Left lung (tissue), 4 donors: ENCODE measurements at regions not wholly inside any gene's neighbourhood (a gene's known extent, or its start where the extent isn't known, plus 50 kb on each side); places are given as distances from the start of the nearest gene placed in this dataset.

ENCODE experiments used
- ATAC-seq: fragments of 200-7000 bp; cut with Tn5 transposase; one replicate; pipeline ENCODE4 v1.9.1; 2020; ENCODE audit warnings: moderate library complexity
- DNase-seq, 4 donors: peaks; one replicate each; pipeline ENCODE4 v3.0.0-alpha.2; 2013 to 2020
- H3K27ac ChIP-seq, 2 donors: fragments of 200-600 bp; sonication (generic) in 1 of 2; one replicate each; pipeline versions ENCODE4 v1.5.0 to v1.8.0; 2020 to 2021
- H3K27me3 ChIP-seq, 2 donors: fragments of 200-600 bp; sonication (generic) in 1 of 2; one replicate each; pipeline versions ENCODE4 v1.5.0 to v1.8.0; 2020 to 2021
- H3K36me3 ChIP-seq, 2 donors: fragments of 200-600 bp; sonication (generic) in 1 of 2; one replicate each; pipeline versions ENCODE4 v1.5.0 to v1.8.0; 2020 to 2021
- H3K4me1 ChIP-seq, 2 donors: fragments of 200-600 bp; one replicate each; pipeline ENCODE4 v1.8.0; 2021
- H3K4me3 ChIP-seq, 2 donors: fragments of 200-600 bp; sonication (generic) in 1 of 2; one replicate each; pipeline versions ENCODE4 v1.5.0 to v1.8.0; 2020 to 2021; ENCODE audit warnings: mild to moderate bottlenecking in 1 of 2
- H3K9me3 ChIP-seq, 2 donors: fragments of 200-600 bp; sonication (generic) in 1 of 2; one replicate each; pipeline versions ENCODE4 v1.5.0 to v1.8.0; 2020 to 2021
- CTCF ChIP-seq, 2 donors: fragments of 200-600 bp; sonication (generic) in 1 of 2; IDR thresholded peaks; one replicate each; pipeline versions ENCODE4 v1.5.0 to v1.8.0; 2021; ENCODE audit warnings: antibody characterized with exemption in 2 of 2
- intact Hi-C, 2 donors: fragments of 100-400 bp; cut with DNase I; formaldehyde crosslinking; loops; one replicate each; pipeline versions ENCODE4 v1.11.2 to v1.14.2; 2022
- donor health status: DM: no; HTN: yes; CAD: no.
- donor health status: DM: no; HTN: no; CAD: no.

- no peak for DNase-seq
- intact Hi-C loops = no loop called here
- no peak overlapping the region for H3K4me3 ChIP-seq
- H3K9me3 ChIP-seq = no peaks in the 10 kb centered on the region
- H3K4me1 ChIP-seq = no peaks in the 10 kb centered on the region
- H3K27ac ChIP-seq = no peak overlapping the region
- no peak for TF ChIP-seq CTCF (IDR thresholded peaks at IDR 0.05)
- no peaks in the 10 kb centered on the region for H3K27me3 ChIP-seq
- ATAC-seq = no peak
- no peaks in the 10 kb centered on the region for H3K36me3 ChIP-seq
These were observed 64.9 kb downstream of the CD2 start for GRCh38 chr1:116819081-116819480.

GRCh38 chr1:116820369-116820768, 66.1 kb downstream of the CD2 start:
- Histone ChIP-seq H3K36me3 (no peaks in the 10 kb centered on the region), H3K9me3 (no peaks in the 10 kb centered on the region), H3K27ac (no peak overlapping the region), H3K4me3 (no peak overlapping the region), H3K4me1 (no peaks in the 10 kb centered on the region), H3K27me3 (no peaks in the 10 kb centered on the region)
- intact Hi-C loops = no loop called here
- TF ChIP-seq CTCF (IDR thresholded peaks at IDR 0.05) = no peak
- DNase-seq (no peak), ATAC-seq (no peak)

- no peak overlapping the region for H3K4me3 ChIP-seq
- H3K4me1 ChIP-seq = no peaks in the 10 kb centered on the region
- no peaks in the 10 kb centered on the region for H3K36me3 ChIP-seq
- no peak for ATAC-seq
- H3K9me3 ChIP-seq = no peaks in the 10 kb centered on the region
- no peak for DNase-seq
- H3K27ac ChIP-seq = no peak overlapping the region
- TF ChIP-seq CTCF (IDR thresholded peaks at IDR 0.05) = no peak
- intact Hi-C loops = no loop called here
- no peaks in the 10 kb centered on the region for H3K27me3 ChIP-seq
These were observed 67.5 kb downstream of the CD2 start for GRCh38 chr1:116821763-116822162.

- no peak overlapping the region for H3K27ac ChIP-seq
- no peak for DNase-seq
- no peak for TF ChIP-seq CTCF (IDR thresholded peaks at IDR 0.05)
- no peaks in the 10 kb centered on the region for H3K4me1 ChIP-seq
- intact Hi-C loops = no loop called here
- H3K27me3 ChIP-seq = no peaks in the 10 kb centered on the region
- no peaks in the 10 kb centered on the region for H3K9me3 ChIP-seq
- no peak overlapping the region for H3K4me3 ChIP-seq
- no peaks in the 10 kb centered on the region for H3K36me3 ChIP-seq
- no peak for ATAC-seq
These were observed 70.5 kb downstream of the CD2 start for GRCh38 chr1:116824631-116825206.

GRCh38 chr1:116825207-116825719, 71.0 kb downstream of the CD2 start:
- no peak for DNase-seq
- H3K27me3 ChIP-seq = no peaks in the 10 kb centered on the region
- intact Hi-C loops = no loop called here
- H3K9me3 ChIP-seq = no peaks in the 10 kb centered on the region
- no peak for TF ChIP-seq CTCF (IDR thresholded peaks at IDR 0.05)
- H3K4me1 ChIP-seq = no peaks in the 10 kb centered on the region
- no peak overlapping the region for H3K4me3 ChIP-seq
- no peak overlapping the region for H3K27ac ChIP-seq
- H3K36me3 ChIP-seq = no peaks in the 10 kb centered on the region
- ATAC-seq = no peak
